Activated CD4-positive, alpha-beta T cell treated with anti-CD3 and anti-CD28 coated beads, Interleukin-2, amount 50 U/mL, for 4 hours (primary cell): ENCODE measurements at regions not wholly inside any gene's neighbourhood (a gene's known extent, or its start where the extent isn't known, plus 50 kb on each side); places are given as distances from the start of the nearest gene placed in this dataset.
"Not testable (repeated sequence)": the region's sequence is repeated elsewhere in the genome, so short reads cannot be mapped to it uniquely, and the experiment has no call there.

Experiments
- DNase-seq, 2 experiments: peaks; one replicate each; pipeline ENCODE4 v3.0.0-alpha.2; 2020

DNA sequence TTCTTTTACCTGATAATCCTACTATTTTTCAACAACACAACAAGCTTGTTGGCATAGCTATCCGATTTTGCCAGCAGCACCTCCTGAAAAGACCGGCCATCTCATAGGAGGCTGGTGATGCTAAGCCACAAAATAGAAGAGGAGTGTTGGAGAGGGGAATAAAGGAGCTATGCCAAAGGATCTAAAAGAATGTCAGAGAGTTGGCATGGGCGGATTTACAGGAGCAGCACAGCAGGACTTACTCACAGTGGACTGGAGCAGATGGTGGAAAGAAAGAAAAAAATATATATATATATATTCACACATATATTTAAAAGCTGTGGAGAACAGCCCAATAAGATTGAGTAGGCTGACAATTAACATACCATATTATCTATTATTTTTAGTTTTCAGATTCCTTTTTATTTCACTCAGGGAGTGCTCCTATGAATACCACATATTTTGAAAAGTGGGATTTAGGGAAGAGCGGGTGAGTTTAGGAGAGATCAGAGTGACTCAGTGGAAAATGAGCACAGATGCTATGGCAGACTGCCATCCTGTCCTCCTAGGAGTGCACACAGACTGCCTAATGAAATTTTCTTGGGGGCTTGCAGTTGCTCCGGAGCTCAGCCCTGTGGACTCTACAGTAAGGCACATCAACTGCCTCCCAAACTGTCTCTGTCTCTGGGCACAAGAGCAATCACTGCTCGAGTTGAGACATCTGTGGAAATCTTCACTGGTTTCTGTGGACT is 394.4 kb upstream of the CHRM3 start:
- no peak for DNase-seq

DNA sequence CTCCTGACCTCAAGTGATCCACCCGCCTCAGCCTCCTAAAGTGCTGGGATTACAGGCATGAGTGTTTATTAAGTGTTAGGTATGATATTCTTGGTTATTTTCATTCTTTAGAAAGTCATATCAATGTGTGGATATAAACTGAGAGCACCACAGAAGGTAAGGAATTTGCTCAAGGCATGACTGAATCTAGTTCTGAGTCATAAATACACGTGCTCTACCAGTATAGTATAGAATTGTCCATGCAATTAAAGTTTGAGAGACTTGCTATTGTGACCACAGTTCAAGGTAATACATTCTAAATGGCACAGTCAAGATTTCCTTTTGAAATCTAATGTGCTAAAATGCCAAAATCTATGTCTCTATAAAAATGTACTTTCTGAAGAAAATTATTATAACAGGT is 401.1 kb upstream of the CHRM3 start:
- DNase-seq: no peak

DNA sequence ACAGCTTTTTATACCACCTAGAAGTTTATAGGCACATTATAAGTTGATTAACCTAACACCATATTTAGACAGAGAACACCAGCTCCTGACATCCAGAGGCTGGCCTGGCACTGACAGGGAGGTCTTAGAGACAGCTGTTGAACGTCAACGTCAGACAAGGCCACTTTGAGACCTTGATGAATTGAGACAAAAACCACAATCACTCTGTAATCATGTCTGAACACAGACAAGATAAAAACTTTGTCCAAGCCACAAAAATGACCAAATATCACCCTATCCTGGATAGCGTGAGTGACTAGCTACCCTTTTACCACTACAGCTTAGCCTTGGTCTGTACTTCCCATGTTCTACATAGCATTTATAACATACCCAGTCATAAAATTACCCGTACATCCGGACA is 403.6 kb upstream of the CHRM3 start:
- no peak for DNase-seq

DNA sequence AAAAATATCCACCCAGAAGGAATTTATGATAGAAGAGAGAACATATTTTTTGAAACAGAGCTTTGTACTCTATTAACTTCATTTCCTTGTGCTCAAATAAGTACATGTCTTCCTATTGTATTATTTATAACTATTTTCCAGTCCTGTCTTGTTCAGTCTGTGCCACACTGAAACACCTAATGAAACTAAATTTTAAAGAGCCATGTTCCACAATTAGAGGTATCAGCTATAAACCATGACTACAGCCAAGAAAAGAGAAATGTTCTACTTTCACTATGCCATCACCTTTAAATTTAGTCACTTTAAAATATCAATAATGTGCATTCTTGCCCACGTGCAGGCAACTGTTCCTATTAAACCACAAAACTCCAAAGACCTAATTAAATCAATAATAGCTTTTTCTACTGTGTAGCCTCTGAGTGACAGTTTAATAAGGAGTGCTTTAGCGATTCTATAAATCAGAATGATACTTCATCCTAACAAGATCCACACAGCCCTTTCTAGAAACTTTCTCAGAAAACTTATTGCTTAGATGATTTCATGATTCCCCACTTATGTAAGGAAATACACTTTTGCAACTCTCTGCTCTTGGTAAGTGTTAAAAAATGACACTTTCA is 404.9 kb upstream of the CHRM3 start:
- DNase-seq: no peak

DNA sequence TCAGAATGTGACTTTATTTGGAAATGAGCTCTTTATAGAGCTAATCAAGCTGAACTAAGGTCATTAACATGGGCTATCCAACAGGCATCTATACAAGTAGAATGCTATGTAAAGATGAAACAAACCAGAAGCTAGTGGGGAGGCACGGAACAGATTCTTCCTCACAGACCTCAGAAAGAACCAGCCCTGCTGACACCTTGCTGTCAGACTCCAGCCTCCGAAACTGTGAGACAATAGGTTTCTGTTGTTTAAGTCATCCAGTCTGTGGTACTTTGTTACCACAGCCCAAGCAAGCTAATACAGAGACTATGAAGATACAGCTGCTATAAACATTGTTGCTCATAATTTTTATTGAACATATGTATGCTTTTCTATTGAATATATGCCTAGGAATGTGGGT is 406.3 kb upstream of the CHRM3 start:
- DNase-seq: no peak

DNA sequence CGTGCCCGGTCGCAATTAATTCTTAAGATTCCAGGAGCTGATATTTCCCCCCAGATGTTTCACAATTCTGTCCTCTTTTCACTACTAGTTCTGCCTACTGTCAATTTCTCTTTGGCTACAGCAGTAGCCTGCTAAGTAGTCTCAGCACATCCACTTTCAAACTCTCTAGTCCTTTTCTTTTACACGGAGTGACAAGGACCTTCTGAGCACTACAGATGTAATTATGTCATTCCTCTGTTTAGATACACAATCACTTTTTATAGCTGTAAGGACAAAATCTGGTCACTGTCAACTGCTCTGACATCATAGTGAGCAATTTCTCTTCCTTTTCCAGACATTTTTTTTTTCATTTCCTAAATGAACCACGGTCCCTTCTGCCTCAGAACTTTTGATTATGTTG is 421.7 kb upstream of the CHRM3 start:
- no peak for DNase-seq

DNA sequence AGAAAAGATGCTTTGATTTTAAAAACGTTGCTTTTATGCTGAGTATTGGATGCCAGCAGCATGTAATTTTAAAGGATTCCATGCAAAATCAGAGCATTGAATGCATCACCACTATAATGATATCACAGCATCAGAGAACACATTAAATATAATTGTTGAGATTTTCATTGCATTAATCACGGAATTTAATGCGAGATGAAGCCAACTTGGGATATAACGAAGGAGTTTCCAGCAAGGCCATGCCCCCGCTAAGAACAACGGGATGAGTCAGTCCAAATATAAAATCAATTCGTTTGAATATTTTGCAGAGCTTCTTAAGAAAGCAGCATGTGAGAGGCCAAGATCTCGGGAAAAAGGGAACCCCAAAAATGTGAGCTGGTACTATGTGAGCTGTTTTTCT is 423.4 kb upstream of the CHRM3 start:
- no peak for DNase-seq

DNA sequence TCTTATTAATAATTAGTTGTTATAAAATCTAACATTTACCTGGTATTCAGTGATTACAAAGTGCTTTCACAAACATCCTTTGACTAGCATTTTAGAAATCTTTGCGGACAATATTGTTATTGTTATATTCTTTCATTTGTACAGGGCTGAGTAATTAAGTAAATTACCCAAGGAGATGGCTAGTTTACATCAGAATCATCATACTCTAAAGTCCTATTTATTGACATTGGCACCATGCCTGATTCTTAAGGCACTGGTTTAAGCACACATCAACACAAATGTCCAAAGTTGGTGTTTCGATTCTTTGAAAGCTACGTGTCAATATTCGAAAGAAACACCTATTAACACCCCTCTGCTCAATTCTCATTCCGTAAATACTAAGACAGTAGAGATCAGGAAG is 424.6 kb upstream of the CHRM3 start:
- DNase-seq: no peak

DNA sequence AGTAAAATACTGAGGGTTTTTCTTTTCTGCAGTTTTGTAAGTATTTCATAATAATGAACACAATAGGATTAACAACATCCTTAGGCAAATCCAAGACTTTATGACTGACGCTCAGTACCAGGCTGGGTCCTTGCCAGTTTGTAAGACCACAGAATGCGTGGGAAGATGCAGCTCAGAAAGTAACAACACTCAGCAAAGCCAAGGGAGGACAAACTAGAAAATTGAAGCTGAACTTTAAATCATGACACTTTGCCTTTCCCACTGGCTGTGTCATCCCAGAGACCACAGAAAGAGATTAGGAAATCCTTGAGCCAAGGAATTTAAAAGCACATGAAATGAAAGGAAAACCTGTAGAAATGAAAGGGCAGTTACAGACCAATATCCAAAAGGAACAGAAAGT is 426.3 kb upstream of the CHRM3 start:
- DNase-seq: no peak

DNA sequence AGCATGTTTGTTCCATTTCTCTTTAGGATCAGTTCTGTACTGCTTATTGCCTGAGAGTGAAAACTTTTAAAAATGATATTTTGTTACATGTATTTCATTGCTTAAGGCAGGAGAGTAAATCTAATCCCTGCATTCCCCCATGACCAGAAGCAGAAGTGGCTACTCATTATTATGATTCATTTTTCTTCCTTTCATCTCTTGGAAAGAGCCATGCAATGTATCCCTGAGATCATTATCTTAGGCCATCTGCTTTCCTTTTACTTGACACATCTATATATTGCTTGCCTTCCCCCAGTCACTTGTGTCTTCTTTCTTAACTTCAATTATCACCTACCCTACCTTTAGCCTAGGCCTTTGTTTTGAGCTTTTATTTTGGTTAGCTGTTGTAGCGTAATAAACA is 430.4 kb upstream of the CHRM3 start:
- DNase-seq: no peak

DNA sequence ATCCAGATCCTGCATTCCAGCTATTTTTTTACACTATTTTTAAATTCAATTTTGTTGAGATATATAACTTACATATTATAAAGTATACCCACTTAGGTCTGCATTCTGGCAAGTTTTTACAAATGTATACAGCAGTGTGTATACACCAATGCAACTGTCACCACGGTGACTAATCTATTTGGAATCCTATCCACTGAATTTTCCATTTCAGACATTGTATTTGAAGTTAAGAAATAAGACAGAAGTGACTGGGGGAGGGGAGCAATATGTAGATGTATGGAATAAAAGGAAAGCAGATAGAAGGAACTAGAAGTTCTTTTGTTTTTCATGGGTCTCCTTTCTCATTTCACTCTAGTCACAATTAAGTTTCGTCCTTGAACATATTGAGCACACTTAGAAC is 431.5 kb upstream of the CHRM3 start:
- DNase-seq: no peak

DNA sequence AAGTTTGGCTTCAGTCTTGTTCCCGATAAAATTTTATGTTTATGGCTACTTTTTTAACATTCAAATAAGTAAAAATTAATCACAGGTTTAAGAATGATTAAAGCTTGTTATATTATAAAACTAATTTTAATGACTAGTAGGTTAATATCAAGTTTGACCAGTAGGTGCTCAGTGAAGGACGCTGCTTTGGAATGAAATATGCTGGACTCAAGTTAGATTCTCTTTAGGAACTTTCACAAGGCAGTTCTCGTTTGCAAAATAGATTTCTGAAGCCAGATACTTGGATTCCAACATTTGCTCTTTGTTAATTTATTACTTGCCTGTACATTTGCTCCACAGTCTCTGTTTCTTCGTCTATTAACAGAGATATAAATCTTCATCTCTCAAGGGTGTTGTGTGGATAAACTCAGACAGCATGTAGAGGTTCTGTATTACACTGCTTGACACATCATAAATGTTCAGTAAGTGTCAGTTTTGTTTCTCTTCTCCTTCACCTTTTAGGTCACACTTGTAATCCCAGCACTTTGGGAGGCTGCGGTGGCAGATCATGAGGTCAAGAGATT is 432.8 kb upstream of the CHRM3 start:
- no peak for DNase-seq

DNA sequence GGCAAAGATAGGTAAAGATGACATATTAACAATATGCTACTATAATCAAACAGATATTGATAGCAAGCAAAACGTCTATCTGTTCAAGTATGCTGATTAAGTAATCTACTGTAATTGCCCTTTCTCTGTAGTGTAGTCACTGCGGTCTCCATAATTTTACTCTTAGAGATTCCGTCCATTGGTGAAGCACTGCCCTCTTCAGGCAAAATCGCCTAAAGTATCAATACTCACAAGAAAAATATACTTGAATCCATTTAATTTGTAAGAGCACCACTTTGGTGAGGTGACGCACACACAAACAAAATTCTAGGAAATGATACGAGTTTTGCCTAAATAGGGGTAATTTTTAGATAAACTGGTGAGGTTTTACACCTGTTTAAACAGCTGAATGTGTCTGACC is 434.6 kb upstream of the CHRM3 start:
- no peak for DNase-seq

DNA sequence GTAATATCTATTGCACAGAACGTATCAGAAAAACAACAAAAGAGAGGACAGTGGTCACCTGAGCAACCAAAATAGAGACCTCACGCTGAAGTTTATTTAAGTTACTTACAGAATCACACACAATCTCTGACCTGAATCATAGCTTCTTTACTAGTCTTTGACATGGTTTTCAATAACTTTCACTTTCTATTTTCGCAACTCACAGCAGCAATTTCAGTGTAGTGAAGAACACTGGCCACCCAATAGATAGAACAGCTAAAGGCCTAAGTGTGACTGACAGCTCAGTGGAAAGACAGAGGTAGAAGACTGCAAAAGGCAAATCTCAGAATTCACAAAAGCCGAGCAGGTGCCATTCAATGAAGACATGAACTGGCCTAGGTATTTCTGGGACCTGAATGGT is 435.6 kb upstream of the CHRM3 start:
- no peak for DNase-seq

DNA sequence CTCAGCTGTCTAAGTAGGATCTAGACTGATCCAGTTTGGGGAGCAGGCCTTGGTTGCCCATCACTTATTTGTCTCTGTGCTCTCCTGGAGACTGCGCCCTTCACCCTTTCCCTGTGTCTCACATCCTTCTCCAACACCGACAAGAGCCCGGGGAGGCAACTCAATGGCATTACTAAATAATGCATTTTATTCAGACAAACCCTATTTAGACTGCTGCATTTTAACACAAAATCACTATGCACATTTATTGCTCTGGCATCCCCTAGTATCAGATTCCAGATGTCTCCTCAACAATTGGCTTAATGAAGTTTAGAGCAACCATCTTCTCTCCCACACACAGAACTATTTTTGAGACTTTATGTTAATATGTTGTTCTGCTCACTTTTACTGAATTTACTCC is 436.4 kb upstream of the CHRM3 start:
- DNase-seq: no peak

DNA sequence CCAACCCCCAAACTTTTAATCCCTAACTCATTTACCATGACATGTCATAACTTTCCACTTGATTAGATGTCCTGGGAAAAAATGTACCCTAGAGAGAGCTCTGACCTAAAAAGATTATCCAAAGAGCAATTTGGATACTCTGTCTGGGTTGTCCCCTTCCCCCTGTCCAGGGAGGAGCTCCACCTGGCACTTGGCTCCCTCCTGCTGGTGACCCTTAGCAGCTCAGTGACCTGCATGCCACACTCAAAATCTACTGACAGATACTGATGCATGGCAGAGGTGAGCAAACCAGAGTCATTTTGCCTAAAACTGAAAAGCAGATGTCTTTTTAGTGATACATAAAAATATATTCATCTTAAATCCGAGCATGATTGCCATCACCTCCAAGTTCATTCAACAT is 442.3 kb upstream of the CHRM3 start:
- no peak for DNase-seq

DNA sequence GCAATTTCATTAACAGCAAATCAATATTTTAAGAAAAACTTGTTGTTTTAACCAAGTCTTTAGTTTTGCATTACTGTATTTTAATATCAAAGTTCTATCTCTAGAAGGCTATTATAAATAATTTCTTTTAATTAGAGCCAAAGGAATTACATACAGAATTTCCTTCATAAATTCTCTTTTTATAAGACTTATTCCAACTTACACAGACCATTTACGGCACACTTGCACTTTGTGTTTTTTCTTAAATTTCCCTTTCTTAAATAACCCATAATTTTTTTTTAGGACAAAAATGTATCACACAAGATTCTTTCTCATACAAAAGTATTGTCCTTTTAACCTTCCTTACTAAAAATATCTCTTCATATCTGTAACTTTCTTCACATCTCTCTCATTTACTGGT is 458.5 kb upstream of the CHRM3 start:
- no peak for DNase-seq

DNA sequence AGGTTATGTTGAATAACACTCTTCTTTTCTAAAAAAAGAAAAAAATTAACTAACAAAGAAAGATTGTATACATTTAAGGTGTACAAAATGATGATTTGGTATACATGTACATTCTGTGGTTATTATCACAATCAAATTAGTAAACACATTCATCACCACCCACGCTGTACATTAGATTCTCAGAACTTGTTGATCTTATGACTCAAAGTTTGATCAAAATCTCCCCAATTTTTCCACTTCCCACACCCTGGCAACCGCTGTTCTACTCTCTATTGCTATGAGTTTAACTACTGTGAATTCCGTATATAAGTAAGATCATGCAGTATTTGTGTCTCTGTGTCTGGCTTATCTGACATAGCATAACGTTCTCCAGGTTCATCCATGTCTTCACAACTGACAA is 469.5 kb upstream of the CHRM3 start:
- DNase-seq: no peak

DNA sequence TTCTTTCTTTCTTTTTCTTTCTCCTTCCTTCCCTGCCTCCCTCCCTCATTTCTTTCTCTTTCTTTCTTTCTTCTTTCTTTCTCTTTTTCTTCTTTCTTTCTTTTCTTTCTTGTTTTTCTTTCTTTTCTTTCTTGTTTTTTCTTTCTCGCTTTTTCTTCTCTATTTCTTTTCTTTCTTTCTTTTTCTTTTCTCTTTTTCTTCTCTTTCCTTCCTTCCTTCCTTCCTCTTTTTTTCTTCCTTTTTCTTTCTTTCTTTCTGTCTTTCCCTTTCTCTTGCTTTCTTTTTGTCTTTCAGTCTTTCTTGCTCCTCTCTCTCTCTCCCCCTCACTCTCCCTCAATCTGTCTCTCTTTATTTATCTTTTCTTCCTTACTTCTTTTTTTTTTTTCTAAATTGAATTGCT is 472.0 kb upstream of the CHRM3 start:
- DNase-seq: no peak

DNA sequence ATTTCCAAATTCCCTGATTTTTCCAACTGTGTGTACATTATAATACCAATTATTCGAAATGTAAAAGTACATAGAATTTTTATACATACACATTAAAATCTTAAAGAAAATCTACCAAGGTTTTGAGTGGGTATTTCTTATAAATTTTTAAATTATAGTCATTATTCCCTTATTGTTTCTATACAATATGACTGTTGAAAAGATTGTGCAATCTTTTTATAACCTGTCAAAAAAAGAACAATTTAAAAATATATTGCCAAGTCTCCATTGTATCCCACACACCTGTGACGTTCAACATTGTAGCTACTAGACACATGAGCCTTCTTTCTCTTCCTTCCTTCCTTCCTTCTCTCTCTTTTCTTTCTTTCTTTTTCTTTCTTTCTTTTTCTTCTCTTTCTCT is 473.2 kb upstream of the CHRM3 start:
- no peak for DNase-seq

DNA sequence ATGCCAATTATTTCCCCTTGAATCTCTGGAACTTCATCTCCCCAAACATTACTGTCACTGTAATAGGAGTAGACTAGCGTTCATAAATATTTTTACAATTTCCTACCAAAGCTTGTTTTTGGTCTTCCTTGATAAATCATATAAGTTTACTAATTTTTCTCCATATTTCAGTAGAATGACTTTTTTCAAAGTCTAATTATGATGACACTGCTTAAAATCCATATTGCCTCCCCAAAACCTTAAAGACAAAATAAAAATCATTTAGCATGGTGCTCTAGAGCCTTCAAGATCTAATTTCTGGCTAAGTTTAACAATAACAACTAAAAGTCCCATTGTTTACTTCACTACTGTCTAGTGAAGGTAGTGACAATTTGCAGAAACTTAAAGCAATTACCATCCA is 474.2 kb upstream of the CHRM3 start:
- no peak for DNase-seq

DNA sequence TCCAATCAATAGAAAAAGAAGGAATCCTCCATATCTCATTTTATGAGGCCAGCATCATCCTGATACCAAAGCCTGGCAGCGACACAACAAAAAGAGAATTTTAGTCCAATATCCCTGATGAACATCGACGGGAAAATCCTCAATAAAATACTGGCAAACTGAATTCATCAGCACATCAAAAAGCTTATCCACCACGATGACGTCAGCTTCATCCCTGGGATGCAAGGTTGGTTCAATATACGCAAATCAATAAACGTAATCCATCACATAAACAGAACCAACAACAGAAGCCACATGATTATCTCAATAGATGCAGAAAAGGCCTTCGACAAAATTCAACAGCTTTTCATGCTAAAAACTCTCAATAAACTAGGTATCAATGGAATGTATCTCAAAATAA is 483.6 kb upstream of the CHRM3 start:
- not testable (repeated sequence) for DNase-seq

DNA sequence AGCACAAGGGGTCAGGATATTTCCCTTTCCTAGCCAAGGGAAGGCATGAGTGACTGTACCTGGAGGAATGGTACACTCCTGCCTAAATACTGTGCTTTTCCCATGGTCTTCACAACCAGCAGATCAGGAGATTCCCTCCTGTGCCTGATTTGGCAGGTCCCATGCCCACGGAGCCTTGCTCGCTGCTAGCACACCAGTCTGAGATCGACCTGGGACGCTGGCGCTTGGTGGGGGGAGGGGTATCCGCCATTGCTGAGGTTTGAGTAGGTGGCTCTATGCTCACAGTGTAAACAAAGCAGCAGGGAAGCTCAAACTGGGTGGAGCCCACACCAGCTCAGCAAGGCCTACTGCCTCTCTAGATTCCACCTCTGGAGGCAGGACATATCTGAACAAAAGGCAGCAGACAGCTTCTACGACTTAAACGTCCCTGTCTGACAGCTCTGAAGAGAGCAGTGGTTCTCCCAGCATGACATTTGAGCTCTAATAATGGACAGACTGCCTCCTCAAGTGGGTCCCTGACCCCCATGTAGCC is 486.0 kb upstream of the CHRM3 start:
- no peak for DNase-seq

DNA sequence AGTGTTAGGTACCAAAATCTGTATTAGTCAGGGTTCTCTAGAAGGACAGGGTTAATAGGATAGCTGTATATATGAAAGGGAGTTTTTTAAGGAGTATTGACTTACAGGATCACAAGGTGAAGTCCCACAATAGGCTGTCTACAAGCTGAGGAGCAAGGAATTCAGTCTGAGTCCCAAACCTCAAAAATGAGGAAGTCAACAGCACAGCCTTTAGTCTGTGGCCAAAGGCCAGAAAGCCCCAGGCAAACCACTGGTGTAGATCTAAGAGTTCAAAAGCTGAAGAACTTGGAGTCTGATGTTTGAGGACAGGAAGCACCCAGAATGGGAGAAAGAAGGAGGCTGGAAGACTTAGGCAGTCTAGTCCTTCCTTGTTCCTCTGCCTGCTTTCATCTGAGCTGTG is 487.5 kb upstream of the CHRM3 start:
- no peak for DNase-seq

DNA sequence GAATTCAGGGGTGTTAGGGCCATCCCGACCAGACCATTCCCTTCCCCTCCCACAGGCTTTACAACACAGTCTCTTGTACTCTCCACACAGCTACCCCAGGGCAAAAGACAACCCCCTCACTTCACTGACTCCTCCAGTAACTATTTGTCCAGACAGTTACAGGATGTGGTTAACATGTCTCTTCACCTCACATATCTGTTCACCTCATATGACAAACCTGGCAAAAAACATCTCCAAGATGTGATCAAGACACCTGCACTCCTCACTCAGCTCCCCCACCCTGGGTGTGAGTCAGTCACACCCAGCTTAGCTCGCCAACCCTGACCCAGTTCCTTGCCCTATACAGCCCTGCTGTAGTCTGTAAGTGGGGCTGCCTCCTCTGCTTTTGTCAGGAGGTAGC is 490.5 kb upstream of the CHRM3 start:
- no peak for DNase-seq
